ENCODE measurements at regions not wholly inside any gene's neighbourhood (a gene's known extent, or its start where the extent isn't known, plus 50 kb on each side); places are given as distances from the start of the nearest gene placed in this dataset.

- TF ChIP-seq, protein P1, sequence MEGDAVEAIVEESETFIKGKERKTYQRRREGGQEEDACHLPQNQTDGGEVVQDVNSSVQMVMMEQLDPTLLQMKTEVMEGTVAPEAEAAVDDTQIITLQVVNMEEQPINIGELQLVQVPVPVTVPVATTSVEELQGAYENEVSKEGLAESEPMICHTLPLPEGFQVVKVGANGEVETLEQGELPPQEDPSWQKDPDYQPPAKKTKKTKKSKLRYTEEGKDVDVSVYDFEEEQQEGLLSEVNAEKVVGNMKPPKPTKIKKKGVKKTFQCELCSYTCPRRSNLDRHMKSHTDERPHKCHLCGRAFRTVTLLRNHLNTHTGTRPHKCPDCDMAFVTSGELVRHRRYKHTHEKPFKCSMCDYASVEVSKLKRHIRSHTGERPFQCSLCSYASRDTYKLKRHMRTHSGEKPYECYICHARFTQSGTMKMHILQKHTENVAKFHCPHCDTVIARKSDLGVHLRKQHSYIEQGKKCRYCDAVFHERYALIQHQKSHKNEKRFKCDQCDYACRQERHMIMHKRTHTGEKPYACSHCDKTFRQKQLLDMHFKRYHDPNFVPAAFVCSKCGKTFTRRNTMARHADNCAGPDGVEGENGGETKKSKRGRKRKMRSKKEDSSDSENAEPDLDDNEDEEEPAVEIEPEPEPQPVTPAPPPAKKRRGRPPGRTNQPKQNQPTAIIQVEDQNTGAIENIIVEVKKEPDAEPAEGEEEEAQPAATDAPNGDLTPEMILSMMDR (IDR thresholded peaks at IDR 0.05; ENCODE audit: insufficient read depth, low read length, poor library complexity, severe bottlenecking), result no peak
- TF ChIP-seq EZH2phosphoT487 (conservative IDR thresholded peaks at IDR 0.05; ENCODE audit: low read length), result no peak
Measured at GRCh38 chr7:156438011-156438410, 202.6 kb upstream of the RNF32 start.
